HCT116 (cell line): ENCODE measurements at regions not wholly inside any gene's neighbourhood (a gene's known extent, or its start where the extent isn't known, plus 50 kb on each side); places are given as distances from the start of the nearest gene placed in this dataset.

Source experiments
- ATAC-seq: fragments of 200-7000 bp; cut with Tn5 transposase; 2 replicates; pipeline ENCODE4 v1.9.1; 2020; ENCODE audit warnings: mild to moderate bottlenecking, moderate library complexity
- BruUV-seq: library from RNA; stranded (reverse); fragments of 400-500 nt; replicated peaks from 2 replicates; lab custom pipeline; 2021; lab: Mats Ljungman, UMichigan
- CTCF ChIA-PET: fragments of 300-600 bp; sonication (Branson Sonifier 250); formaldehyde crosslinking; loops from one replicate; lab custom pipeline; 2021; ENCODE audit warnings: antibody characterized with exemption; lab: Charles Lee
- POLR2A ChIA-PET: fragments of 300-600, 350-600 bp; sonication (Branson Sonifier 250); formaldehyde crosslinking; loops from one replicate; lab custom pipeline; 2021; ENCODE audit warnings: antibody characterized with exemption; lab: Charles Lee
- RAD21 ChIA-PET, 2 experiments: fragments of 300-600 bp; sonication (Branson Sonifier 250); formaldehyde crosslinking; loops; one replicate each; lab custom pipeline; 2023; ENCODE audit warnings: low total read pairs in 2 of 2; ENCODE audit not compliant: uncharacterized antibody in 2 of 2, unreplicated experiment in 2 of 2, low non-redundant PET in 1 of 2; lab: Charles Lee
- DNase-seq: peaks from one replicate; pipeline ENCODE4 v3.0.0-alpha.2; 2010; ENCODE audit warnings: low read depth, low spot score
- H2AFZ ChIP-seq: fragments of 200-600 bp; shearing (Covaris generic), sonication (generic); 2 replicates; pipeline ENCODE4 v1.6.1; 2017; ENCODE audit warnings: low read depth, mixed run types, mixed read lengths, antibody characterized with exemption, low read length; ENCODE audit not compliant: poor library complexity, severe bottlenecking
- H3K27ac ChIP-seq: 2 replicates; pipeline ENCODE4 v1.5.1; 2012; ENCODE audit warnings: low read depth, low read length
- H3K27me3 ChIP-seq: fragments of 200-600 bp; sonication (generic); 2 replicates; pipeline ENCODE4 v1.6.1; 2016; ENCODE audit warnings: mixed run types, low read length, mixed read lengths; ENCODE audit not compliant: insufficient read depth
- H3K36me3 ChIP-seq, 2 experiments: fragments of 200-500 bp in 1 of 2; fragments of 200-600 bp in 1 of 2; sonication (Bioruptor generic) in 1 of 2; sonication (generic) in 1 of 2; 2 replicates each; pipeline versions ENCODE4 v1.5.1 to v1.6.1; 2014 to 2016; ENCODE audit warnings: low read length in 2 of 2, inconsistent platforms in 1 of 2, mixed read lengths in 1 of 2, mixed run types in 1 of 2; ENCODE audit not compliant: insufficient read depth in 2 of 2, control insufficient read depth in 1 of 2
- H3K4me1 ChIP-seq, 2 experiments: fragments of 200-600 bp in 1 of 2; sonication (generic) in 1 of 2; 2 replicates each; pipeline versions ENCODE4 v1.5.1 to v1.6.1; 2012 to 2017; ENCODE audit warnings: low read length in 2 of 2, inconsistent platforms in 1 of 2, mild to moderate bottlenecking in 1 of 2, mixed read lengths in 1 of 2, mixed run types in 1 of 2, moderate library complexity in 1 of 2; ENCODE audit not compliant: insufficient read depth in 2 of 2, control insufficient read depth in 1 of 2
- H3K4me2 ChIP-seq: fragments of 200-600 bp; sonication (generic); 2 replicates; pipeline ENCODE4 v1.6.1; 2017; ENCODE audit warnings: mixed run types, low read length, mixed read lengths
- H3K4me3 ChIP-seq, 2 experiments: fragments of 200-600 bp in 1 of 2; sonication (generic) in 1 of 2; replicated peaks in 1 of 2; 2 replicates each; pipeline ENCODE4 v1.5.1; 2011 to 2016; ENCODE audit warnings: low read length in 2 of 2, control low read depth in 1 of 2, low read depth in 1 of 2, mild to moderate bottlenecking in 1 of 2, mixed read lengths in 1 of 2, mixed run types in 1 of 2
- H3K79me2 ChIP-seq: fragments of 200-600 bp; sonication (generic); 2 replicates; pipeline ENCODE4 v1.6.1; 2017; ENCODE audit warnings: mild to moderate bottlenecking, mixed run types, low read length, moderate library complexity, mixed read lengths; ENCODE audit not compliant: insufficient read depth
- H3K9ac ChIP-seq: fragments of 200-600 bp; sonication (generic); 2 replicates; pipeline ENCODE4 v1.6.1; 2016; ENCODE audit warnings: low read length, mixed read lengths
- H3K9me2 ChIP-seq: fragments of 200-600 bp; sonication (generic), shearing (Covaris generic); 2 replicates; pipeline ENCODE4 v1.6.1; 2017; ENCODE audit warnings: mixed run types, mild to moderate bottlenecking, moderate library complexity; ENCODE audit not compliant: insufficient read depth
- H3K9me3 ChIP-seq, 2 experiments: fragments of 200-500 bp in 1 of 2; fragments of 200-600 bp in 1 of 2; sonication (Bioruptor generic) in 1 of 2; sonication (generic) in 1 of 2; 2 replicates each; pipeline ENCODE4 v1.6.1; 2014 to 2017; ENCODE audit warnings: low read length in 2 of 2, mixed read lengths in 2 of 2, inconsistent platforms in 1 of 2, low read depth in 1 of 2, mild to moderate bottlenecking in 1 of 2, mixed run types in 1 of 2, moderate library complexity in 1 of 2; ENCODE audit not compliant: control insufficient read depth in 1 of 2, insufficient read depth in 1 of 2
- H4K20me1 ChIP-seq: fragments of 200-600 bp; sonication (generic), shearing (Covaris generic); 2 replicates; pipeline ENCODE4 v1.6.1; 2017; ENCODE audit warnings: mixed run types, mild to moderate bottlenecking, moderate library complexity; ENCODE audit not compliant: insufficient read depth
- ATF3 ChIP-seq: IDR thresholded peaks from 2 replicates; pipeline ENCODE4 v1.6.1; 2012
- CBX3 ChIP-seq: IDR thresholded peaks from 2 replicates; pipeline ENCODE4 v1.6.1; 2012; ENCODE audit warnings: low read depth
- ELF1 ChIP-seq: IDR thresholded peaks from 2 replicates; pipeline ENCODE4 v1.6.1; 2012; ENCODE audit warnings: low read depth, borderline replicate concordance
- JUND ChIP-seq: IDR thresholded peaks from 2 replicates; pipeline ENCODE4 v1.6.1; 2012
- MAX ChIP-seq: IDR thresholded peaks from 2 replicates; pipeline ENCODE4 v1.6.1; 2012
- RAD21 ChIP-seq: IDR thresholded peaks from 2 replicates; pipeline ENCODE4 v1.6.1; 2012; ENCODE audit warnings: low read depth, mild to moderate bottlenecking
- SP1 ChIP-seq: IDR thresholded peaks from 2 replicates; pipeline ENCODE4 v1.6.1; 2012; ENCODE audit warnings: low read depth
- SRF ChIP-seq: IDR thresholded peaks from 2 replicates; pipeline ENCODE4 v1.6.1; 2012; ENCODE audit warnings: low read depth
- YY1 ChIP-seq: IDR thresholded peaks from 2 replicates; pipeline ENCODE4 v1.6.1; 2011; ENCODE audit warnings: low read length, low read depth, moderate library complexity, mild to moderate bottlenecking; ENCODE audit not compliant: insufficient replicate concordance; ENCODE audit errors: extremely low read depth
- intact Hi-C: fragments of 100-400 bp; cut with micrococcal nuclease; formaldehyde crosslinking; loops from 2 replicates; pipeline ENCODE4 v1.10.0; 2022
- TF ChIP-seq, protein P1 (sequence below), 3 experiments: fragments of 200-600 bp in 1 of 3; sonication (generic) in 1 of 3; IDR thresholded peaks in 2 of 3; conservative IDR thresholded peaks in 1 of 3; 2 replicates each; pipeline ENCODE4 v1.5.1; 2012 to 2017; ENCODE audit warnings: low read depth in 2 of 3, low read length in 2 of 3, antibody characterized with exemption in 1 of 3, borderline replicate concordance in 1 of 3, control low read depth in 1 of 3, mild to moderate bottlenecking in 1 of 3, mixed read lengths in 1 of 3, mixed run types in 1 of 3, moderate library complexity in 1 of 3; ENCODE audit not compliant: insufficient read depth in 1 of 3

DNA sequence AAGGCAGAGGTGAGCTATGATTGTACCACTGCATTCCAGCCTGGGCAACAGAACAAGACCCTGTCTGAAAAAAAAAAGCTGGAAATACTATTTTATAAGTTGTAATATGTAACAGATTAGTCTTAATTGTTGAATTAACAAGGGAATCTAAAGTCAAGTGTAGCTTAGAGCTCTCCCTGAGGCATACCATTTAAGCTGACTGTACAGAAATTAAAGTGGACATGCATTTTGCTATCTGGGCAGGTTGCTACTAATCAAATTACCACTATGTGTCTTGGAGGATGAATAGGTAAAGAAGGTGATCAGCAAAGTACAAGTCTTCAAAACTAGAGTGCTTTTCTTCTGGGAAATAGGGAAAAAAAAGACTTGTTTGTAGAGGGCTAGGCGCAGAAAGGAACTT lies 205.3 kb upstream of the JADE1 start:
- DNase-seq (no peak), ATAC-seq (no peak)
- Histone ChIP-seq H4K20me1 (no peaks in the 10 kb centered on the region), H3K27me3 (no peaks in the 10 kb centered on the region), H3K4me1 (peaks cover 16 to 18% of the 10 kb centered on the region in 2 experiments), H3K79me2 (no peaks in the 10 kb centered on the region), H3K36me3 (no peaks in the 10 kb centered on the region), H3K27ac (no peak overlapping the region), H3K4me2 (no peak overlapping the region), H3K9me3 (no peaks in the 10 kb centered on the region), H3K9ac (no peak overlapping the region), H3K9me2 (no peaks in the 10 kb centered on the region), H2AFZ (no peak overlapping the region), H3K4me3 (no peak overlapping the region)
- TF ChIP-seq RAD21 (no peak), ATF3 (no peak), CBX3 (no peak), SP1 (no peak), YY1 (no peak), JUND (no peak)
- TF ChIP-seq, protein P1, sequence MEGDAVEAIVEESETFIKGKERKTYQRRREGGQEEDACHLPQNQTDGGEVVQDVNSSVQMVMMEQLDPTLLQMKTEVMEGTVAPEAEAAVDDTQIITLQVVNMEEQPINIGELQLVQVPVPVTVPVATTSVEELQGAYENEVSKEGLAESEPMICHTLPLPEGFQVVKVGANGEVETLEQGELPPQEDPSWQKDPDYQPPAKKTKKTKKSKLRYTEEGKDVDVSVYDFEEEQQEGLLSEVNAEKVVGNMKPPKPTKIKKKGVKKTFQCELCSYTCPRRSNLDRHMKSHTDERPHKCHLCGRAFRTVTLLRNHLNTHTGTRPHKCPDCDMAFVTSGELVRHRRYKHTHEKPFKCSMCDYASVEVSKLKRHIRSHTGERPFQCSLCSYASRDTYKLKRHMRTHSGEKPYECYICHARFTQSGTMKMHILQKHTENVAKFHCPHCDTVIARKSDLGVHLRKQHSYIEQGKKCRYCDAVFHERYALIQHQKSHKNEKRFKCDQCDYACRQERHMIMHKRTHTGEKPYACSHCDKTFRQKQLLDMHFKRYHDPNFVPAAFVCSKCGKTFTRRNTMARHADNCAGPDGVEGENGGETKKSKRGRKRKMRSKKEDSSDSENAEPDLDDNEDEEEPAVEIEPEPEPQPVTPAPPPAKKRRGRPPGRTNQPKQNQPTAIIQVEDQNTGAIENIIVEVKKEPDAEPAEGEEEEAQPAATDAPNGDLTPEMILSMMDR (IDR thresholded peaks at IDR 0.05 in 2 of 3, conservative IDR thresholded peaks at IDR 0.05 in 1 of 3; ENCODE audit: borderline replicate concordance in 1 of 3, insufficient read depth in 1 of 3, low read depth in 2 of 3, low read length in 2 of 3) = no peak
- no TSS peak for BruUV-seq
- ChIA-PET POLR2A (no interaction called here), CTCF (no interaction called here), RAD21 (no interaction called here)
- intact Hi-C loops = no loop called here

DNA sequence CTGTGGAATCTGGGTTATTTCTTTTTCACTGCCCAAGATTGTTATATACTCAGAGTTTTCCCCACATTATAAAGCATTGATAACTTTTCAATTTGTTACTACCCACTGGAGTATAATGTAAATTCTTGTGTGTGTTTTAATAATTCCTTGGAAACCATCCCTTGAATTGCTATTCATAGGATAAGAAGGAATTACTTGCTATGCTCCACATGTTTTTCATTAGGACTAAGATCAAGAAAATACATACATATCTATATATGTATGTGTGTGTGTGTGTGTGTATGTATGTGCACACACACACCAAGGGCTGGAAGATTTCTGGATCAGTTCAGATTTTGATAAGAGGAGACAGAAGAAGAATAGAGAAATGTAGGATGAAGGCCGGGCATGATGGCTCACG lies 206.4 kb upstream of the JADE1 start:
- no peak overlapping the region for H3K4me2 ChIP-seq
- no peak overlapping the region for H3K9ac ChIP-seq
- no peak overlapping the region for H3K27ac ChIP-seq
- DNase-seq (no peak), ATAC-seq (no peak)
- no peaks in the 10 kb centered on the region for H3K79me2 ChIP-seq
- ChIA-PET POLR2A (interaction anchor here (1.3 kb wide), 1 partner anchor 209 kb away, joined by 3 read pairs; no protein-coding TSS in a partner anchor), CTCF (no interaction called here), RAD21 (no interaction called here)
- no peaks in the 10 kb centered on the region for H3K27me3 ChIP-seq
- H3K36me3 ChIP-seq = no peaks in the 10 kb centered on the region
- peaks cover 16 to 18% of the 10 kb centered on the region in 2 experiments for H3K4me1 ChIP-seq
- intact Hi-C loops = no loop called here
- no peaks in the 10 kb centered on the region for H3K9me2 ChIP-seq
- no TSS peak for BruUV-seq
- H2AFZ ChIP-seq = no peak overlapping the region
- no peaks in the 10 kb centered on the region for H4K20me1 ChIP-seq
- H3K4me3 ChIP-seq = no peak overlapping the region
- H3K9me3 ChIP-seq = no peaks in the 10 kb centered on the region
- no peak for TF ChIP-seq MAX
- TF ChIP-seq ATF3 = no peak
- TF ChIP-seq ELF1 = no peak
- TF ChIP-seq SRF = no peak
